ENCODE measurements at regions not wholly inside any gene's neighbourhood (a gene's known extent, or its start where the extent isn't known, plus 50 kb on each side); places are given as distances from the start of the nearest gene placed in this dataset.

- no peak for TF ChIP-seq EZH2phosphoT487 (IDR thresholded peaks at IDR 0.05; ENCODE audit: unreplicated experiment)
- no peak for TF ChIP-seq CREB1 (CRISPR knock-in tag; IDR thresholded peaks at IDR 0.05; ENCODE audit: low read depth)
- TF ChIP-seq EZH2 (IDR thresholded peaks at IDR 0.05; ENCODE audit: low read depth, unreplicated experiment): no peak
- TF ChIP-seq CTCF (conservative IDR thresholded peaks at IDR 0.05; ENCODE audit: low read depth in 2 of 2): no peak
- no peak for TF ChIP-seq POLR2AphosphoS5 (IDR thresholded peaks at IDR 0.05; ENCODE audit: low read depth)
- no peak for TF ChIP-seq STAT1 (IDR thresholded peaks at IDR 0.05; ENCODE audit: unreplicated experiment)
- TF ChIP-seq ZNF114 (CRISPR knock-in tag; IDR thresholded peaks at IDR 0.05): no peak
- TF ChIP-seq REST (IDR thresholded peaks at IDR 0.05; ENCODE audit: unreplicated experiment): no peak
- no peak for TF ChIP-seq JUNB (IDR thresholded peaks at IDR 0.05; ENCODE audit: unreplicated experiment)
- no peak for TF ChIP-seq ETS1 (IDR thresholded peaks at IDR 0.05)
- no peak for TF ChIP-seq NANOG (IDR thresholded peaks at IDR 0.05; ENCODE audit: borderline replicate concordance)
- no peak for TF ChIP-seq ZNF462 (CRISPR knock-in tag; IDR thresholded peaks at IDR 0.05)
- no peak for TF ChIP-seq ZNF331 (CRISPR knock-in tag; IDR thresholded peaks at IDR 0.05; ENCODE audit: low read depth)
Observed at GRCh38 chr5:154534457-154535050, 56.5 kb upstream of the HAND1 start.
